Fibroblast of skin of left biceps (primary cell): ENCODE measurements at regions not wholly inside any gene's neighbourhood (a gene's known extent, or its start where the extent isn't known, plus 50 kb on each side); places are given as distances from the start of the nearest gene placed in this dataset.

Source experiments
- DNase-seq, 2 experiments: peaks; one replicate each; pipeline ENCODE4 v3.0.0-alpha.2; 2013; ENCODE audit warnings: low read depth in 2 of 2

DNA sequence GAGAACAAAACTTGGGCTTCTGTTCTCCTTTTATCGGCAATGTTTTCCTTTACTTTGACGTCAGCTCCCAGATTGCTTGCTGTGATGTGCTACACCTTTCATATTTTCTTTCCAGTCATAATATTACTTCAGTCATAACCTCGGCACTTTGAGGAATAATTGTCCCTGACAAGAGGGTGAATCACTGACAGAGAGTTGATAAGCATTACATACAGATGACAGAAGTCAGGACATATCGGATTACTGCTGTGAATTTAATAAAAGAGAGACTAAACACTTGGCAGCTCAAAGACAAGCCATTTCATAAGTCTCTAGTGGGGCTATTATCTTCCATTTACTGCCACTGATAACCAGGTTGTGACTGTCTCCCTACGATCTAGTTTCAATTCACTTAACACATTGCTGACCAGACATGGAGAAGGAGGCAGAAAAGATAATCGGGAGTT is 362.1 kb upstream of the ARRDC4 start:
- no peak for DNase-seq

DNA sequence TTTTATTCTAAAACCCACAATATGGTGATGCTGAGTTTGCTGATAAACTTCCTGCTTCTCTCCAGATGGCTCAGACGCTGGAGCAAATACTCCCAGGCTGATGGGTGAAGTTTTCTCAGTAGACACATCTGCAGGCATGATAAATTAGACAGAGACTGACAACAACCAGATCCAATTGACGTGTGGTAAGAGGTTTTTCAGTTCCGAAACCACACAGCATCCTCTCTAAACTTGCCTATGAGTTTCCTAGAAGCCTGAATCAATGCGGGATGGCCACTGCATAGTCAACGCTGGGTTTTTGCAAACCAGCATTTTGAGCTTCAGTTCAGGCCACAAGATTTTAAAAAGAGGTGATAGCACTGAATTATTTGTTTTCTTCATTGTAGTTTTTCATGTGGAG is 360.3 kb upstream of the ARRDC4 start:
- DNase-seq = no peak

DNA sequence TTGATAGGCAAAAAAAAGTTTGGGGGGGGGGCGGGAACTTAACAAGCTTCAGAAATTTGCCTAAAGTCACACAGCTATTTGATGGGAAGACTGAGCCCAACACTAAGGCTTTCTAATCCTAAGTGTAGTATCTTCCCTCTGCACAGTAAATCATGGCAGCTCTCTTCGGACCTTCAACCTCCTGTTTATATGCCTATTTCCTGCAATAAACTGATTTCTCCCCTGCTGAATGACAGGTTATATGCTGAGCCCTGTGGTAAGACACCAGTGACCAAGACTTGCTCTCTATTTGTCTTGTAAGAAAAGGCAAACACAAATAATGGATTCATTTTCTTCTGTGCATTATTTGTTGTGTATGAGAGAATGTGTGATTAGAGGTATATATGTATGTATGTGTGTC is 355.8 kb upstream of the ARRDC4 start:
- no peak for DNase-seq

DNA sequence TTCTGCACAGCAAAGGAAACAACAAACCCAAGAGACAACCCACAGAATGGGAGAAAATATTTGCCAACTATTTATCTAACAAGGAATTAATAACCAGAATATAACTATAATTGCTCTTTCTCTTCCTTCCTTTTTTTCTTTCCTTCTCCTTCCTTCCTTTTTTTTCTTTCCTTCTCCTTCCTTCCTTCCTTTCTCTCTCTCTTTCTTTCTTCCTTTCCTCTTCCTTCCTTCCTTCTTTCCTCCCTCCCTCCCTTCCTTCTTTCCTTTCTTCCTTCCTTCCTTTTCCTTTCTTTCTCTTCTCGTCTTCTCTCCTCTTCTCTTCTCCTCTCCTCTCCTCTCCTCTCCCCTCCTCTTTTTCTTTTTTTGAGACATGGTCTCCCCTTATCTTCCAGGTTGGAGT is 345.4 kb upstream of the ARRDC4 start:
- DNase-seq = no peak

DNA sequence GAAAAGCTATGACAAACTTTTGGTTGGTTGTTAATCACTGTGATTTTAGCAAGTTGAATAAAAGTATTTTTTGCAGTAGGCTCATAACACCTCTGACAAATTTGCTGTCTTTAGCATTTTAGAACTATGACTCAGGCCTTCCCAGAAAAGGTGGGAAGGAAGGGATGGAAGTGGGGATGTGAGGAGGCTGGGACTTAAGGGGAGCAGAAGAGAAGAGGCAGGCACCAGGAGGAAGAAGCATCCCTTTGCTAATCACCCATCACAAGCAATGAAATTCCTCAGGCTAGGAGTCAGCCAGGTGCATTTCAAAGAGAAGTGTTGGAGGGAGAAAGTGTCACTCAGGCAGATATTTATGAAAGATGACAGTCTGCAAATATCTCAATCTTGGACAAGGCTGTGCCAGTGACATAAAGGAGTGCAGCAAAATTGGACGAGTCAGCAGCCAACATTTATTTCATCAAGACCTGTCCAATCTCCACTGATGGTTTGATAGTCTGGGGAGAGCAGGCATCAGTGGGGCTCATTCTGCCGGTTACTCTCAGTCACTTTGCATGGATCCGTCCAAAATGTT is 337.3 kb upstream of the ARRDC4 start:
- no peak for DNase-seq

DNA sequence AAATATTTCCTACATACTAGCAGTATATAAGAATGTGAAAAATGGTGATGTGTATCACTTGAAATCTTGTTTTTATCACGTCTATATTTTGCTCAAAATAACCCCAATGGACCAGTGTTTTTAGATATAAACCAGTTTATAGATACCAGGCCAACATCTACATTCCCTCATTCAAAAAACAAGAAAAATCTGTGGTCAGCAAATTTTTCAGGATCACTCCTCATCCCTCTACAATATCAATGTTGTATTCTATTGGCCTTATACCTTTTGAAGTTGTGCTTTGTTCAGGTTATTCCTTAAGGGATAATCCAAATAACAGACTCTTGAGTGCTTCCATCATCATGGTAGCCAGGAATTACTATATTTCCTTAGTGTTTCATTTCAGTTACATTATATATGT is 332.9 kb upstream of the ARRDC4 start:
- DNase-seq = no peak

DNA sequence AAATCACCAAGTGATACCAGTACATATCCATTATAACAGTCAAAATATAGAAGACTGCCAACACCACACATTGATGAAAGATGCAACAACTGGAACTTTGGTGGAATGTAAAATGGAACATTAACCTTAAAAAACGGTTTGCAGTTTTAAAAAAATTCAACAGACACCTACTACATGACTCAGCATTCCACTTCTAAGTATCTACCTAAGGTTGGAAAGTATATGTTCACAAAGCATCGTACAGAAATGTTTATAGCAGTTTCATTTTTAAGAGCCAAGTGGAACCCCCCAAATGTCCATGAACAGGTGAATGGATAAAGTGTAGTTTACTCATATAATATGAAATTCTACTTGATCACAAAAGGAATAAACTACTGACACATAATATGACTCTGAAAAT is 314.7 kb upstream of the ARRDC4 start:
- no peak for DNase-seq

DNA sequence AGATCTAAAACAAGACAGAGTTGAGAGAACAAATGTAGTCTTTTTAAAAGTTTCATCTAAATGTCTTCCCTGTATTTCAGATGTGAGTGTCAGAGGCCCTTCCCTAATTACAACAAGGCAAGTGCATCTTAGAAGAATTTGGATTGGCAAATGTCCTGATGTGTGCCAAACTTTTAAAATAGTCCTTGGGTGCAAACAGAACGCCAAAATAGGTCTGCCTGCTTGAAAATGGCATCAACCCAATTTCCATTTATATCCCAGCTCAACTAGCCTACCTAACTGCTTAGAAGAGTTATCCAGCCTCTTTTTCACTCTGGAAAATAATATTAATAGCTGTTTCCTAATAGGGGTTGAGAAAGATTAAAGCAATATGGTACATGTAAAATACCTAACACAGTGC is 311.8 kb upstream of the ARRDC4 start:
- DNase-seq = no peak

DNA sequence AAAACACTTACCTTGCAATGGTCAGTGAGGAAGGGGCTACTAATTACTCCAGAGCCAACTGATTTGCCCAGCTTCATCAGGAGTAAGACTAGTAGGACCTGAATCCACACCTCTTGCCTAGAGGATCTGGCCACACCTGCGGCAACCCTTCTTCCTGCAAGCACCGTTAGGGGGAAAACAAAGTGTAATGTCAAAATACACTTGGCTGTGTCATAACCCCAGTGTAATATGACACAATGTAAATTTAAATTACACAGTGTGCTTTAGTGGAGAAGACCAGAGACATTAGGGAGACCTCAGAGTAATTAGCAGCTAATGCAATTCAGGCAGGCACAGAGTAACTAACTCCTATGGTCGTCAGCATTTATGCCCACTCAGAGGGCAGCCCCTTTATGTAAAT is 308.5 kb upstream of the ARRDC4 start:
- DNase-seq = no peak

DNA sequence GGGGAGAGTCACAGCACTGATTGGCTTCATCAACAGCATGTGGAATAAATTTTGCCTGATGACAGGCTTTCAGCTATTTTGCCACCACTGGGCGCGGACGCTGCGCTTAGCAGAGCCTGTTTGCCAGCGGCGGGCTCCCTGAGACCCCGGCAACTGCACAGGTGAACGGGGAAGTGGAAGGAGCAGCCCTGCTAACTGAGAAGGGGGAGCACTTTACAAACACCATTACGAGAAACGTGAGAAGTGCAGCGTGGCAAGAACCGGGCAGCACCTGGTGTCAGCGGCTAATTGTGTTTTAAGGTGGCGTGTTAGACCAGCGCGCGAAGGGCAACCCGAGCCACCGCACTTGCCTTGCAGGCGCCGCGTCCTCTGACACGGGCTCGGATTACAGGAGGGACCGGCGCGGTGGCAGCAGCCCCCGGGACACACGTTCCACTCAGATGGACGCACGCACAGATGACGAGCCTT is 307.8 kb upstream of the ARRDC4 start:
- no peak for DNase-seq

DNA sequence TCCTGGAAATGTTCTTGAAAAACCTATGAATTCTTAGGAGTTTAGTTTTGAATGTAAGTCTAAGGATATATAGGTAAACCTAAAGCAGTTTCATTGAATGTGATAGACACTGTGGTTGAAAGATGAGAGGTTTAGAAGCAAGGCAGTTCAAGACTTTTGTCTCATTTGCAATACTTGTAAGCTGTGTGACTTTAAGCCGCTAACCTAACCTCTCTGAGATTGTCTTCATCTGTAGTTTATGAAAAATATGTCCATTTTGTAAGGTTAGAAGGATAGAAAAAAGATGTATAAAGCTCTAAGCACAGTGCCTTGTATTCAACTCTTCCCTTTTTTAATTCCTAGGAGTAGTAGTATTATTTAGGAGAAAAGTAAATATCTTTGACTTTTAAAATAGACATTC is 306.6 kb upstream of the ARRDC4 start:
- no peak for DNase-seq

DNA sequence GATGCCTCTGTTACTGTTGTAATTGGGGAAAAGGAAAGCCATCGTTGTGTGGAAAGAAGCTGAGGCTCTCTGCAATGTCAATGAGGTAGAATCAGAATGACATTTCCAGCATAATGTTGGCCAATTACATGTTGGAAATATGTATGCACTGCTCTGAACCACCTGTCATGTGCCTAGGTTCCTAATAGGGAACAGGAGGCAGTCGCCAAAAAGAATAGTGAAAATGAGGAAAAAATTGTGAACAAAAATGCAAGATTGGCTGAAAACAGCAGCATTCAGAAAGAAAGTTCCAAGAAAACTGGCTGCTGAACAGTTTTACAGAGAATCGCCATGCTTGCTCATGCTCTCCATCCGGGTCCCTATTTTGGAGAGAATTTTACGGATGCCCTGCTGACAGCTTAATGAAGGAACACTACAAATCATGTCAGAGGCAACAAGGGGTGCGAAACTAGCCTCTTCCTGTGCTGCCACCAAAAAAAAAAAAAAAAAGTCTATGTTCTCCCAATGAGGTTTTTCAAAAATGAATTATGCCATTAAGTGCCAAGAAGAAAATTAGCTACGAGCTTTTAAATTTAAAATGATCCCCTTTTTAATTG is 305.9 kb upstream of the ARRDC4 start:
- DNase-seq = no peak

DNA sequence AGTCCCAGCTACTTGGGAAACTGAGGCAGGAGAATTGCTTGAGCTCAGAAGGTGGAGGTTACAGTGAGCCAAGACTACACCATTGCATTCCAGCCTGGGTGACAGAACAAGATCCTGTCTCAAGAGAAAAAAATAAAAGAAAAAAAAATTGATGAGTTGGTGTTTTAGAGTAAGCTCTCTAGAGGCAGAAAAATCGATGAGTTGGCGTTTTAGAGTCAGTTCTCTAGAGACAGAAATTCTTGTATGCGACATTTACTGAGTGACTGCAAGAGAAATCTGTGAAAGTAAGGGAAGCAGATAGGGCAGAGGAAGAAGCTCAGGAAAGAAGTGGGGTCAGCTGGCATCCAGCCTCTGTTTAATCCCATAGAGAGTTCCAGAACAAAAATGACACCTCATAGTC is 298.7 kb upstream of the ARRDC4 start:
- DNase-seq = no peak

DNA sequence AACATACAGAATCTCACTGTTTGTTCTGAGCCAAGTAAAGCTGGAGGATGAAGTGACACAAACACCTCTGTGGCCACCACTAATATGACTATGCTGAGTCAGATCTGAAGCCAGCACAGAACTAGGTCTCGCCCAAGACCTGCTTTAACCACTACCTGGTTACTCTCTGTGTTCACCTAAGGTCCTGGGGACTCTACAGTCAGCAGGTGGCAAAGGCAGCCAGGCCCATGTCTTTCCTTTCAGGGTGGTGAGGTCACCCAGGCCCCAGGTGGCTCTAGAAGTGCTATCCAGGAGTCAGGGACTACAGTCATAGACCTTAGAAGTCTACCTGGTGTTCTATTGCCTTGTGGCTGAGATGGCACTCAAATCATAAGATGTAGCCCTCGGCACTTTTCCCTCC is 287.9 kb upstream of the ARRDC4 start:
- no peak for DNase-seq

DNA sequence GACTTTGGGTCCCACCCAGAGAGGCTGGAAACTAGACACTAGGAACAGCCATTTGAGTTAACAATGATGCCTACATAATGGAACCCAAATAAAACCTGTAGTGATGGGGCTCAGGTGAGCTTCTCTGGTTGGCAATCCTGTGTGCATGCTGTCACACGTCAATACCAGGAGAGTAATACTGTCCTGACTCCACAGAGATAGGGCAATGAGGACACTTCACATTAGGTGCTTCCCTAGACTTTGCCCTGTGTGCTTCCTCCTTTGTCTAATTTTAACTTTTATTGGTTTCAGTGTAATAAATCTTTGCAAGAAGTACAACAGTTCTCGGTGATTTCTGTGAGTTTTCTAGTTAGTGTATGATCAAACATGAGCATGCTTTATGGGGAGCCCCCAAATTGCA is 281.8 kb upstream of the ARRDC4 start:
- no peak for DNase-seq

DNA sequence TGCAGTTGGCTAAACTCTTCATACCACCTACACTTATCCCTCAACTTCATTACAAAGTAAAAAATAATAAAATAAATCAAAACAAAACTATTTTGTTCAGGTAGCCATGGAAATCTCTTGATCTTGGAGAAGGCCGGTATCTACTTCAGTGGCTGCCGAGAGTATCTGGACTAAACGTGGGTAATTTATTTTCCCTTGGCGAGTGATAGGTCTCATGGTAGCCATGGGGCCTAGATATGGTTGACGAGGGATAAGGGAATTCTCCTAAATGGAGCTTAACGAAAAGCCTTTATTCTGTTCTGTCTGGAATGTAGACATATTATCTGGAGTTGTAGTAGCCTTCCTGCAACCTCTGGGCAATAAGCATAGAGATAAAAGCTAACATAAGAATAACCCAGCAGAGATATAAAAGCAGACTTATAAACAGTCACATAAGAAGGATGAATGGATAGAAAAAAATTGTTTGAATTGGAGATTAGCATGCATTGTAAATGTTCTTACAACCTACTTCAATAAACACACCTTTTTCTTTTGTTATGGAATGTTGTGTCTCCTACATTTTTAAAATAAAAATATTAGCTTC is 281.3 kb upstream of the ARRDC4 start:
- no peak for DNase-seq

DNA sequence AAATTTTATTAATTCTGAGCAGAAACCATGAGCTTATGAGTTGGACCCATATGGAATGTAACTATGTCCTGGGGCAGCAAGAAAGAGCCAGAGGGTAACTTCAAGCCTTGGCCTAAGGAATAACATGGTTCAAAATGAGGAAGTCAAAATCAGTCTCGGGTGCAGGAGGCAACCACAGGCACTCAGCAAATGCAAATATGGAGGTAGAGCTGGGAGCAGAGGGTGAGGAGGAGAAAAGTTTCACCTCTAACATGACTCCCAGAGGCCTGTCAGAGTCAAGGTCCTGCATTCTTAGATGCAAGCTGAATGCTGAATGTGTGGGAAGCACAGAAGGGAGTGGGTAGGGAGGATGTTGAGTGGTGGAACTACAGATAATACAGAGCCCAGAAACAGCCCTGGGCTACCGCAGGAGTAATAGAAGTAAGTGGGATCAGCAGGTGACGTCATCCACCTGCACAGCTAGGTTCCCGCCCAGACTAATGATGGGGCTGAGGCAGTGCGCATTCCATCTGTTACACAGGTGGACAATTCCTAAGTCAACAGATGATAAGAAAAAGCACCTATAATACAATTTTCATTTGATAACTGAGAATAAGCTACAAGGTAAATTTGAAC is 279.8 kb upstream of the ARRDC4 start:
- DNase-seq = no peak

DNA sequence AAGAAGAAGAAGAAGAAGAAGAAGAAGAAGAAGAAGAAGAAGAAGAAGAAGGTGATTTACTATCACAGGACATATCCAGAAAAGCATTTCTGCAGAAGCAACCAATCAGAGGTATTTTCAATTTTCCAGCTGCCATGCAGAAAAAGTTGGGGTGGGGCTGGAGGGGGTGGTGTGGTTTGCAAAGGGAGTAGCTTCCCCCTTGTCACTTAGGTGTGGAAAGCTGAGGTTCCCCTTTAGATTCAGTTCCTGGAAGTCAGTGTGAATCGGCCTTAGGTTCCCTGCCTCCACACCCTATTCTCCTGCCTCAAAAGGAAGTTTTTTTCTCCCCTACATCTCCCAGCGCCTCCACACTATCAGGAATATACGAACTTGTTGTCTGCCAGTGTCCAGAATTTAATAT is 276.7 kb upstream of the ARRDC4 start:
- no peak for DNase-seq

DNA sequence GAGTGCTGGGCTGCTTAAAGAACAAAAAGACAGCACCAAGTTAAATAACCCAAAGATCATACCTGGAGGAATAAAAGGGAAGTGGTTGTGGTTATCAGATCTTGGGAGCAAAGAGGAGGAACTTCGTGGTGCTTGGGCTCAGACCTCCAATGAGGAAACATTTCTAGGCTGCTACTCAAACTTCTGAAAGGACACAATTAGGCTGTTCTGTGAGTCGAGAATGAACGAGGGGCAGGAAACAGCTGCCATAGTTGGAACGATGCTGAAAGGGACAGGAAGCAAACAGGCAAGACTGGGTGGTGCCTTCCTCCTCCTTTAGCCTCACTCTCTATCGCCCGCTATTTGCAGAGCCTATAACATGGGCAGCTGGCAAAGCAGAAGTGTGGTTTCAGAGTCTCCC is 276.3 kb upstream of the ARRDC4 start:
- DNase-seq = no peak

DNA sequence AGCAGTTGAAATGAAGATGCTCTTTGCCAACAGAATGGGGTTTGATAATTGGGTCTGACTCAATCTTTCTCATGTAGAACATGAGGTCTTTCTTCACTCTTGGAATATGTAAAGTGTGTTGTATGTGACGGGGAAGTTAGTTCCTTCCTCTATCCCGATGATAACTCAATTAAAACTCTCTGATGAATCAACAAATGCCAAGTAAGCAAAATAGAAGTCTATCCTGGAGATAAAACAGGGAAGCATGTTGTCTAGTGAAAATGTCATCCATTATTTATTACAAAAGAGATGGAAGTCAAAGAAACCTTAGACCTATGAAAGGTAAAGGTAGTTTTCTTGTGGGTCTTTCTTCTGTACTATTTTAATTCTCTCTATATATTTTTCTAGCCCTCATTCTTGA is 274.2 kb upstream of the ARRDC4 start:
- DNase-seq = no peak

DNA sequence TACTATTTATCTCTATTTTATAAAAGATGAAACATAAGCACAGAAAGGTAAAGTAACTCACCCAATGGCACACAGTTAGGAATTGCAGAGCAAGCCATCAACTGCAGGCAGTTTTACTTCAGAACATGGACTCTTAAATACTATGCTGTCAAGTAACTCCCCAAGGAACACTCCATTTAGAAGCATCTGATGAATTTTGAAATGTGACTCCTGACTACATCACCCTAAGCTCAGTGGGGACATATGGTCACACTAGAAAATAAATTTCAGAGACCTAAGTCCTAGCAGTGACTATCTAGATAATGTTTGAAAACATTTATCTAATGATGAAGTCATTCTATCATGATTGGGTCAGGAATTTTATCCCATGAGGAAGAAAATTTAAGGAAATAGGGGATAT is 272.8 kb upstream of the ARRDC4 start:
- no peak for DNase-seq

DNA sequence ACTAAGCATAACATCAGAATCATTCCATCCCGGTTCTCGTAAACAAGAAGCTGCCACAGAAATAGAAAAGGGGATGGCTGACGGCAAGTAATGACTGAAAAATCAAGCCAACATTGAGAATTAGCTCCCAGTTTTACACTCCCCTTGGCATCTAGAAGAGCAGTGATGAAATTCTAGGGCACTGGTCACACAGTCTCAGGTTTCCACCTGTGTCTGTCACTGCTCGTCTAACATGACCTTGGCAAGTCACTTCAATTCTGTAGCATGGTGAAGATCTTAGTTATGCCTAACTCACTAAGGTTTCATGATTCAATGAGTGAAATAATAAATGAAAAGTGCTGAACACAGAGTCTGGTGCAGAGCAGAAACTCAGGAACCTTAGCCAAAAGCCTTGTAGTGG is 272.3 kb upstream of the ARRDC4 start:
- DNase-seq = no peak

DNA sequence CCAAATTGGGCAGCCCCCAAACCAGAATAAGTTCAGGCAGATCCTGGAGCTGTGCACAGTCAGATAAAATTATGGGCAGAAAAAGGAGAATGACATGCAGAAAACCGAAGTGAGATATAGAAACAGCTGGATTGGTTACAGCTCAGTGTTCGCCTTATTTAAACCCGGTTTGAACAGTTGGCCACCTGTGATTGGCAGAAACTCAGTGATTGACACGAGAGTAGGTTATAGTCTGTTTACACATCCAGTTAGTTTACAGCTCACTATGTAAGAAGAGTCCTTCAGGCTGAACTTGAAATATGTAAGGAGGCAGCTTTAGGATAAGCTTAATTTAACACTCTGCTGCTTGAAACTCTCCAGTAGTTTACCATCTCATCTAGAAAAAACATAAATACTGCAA is 271.6 kb upstream of the ARRDC4 start:
- DNase-seq = no peak
